ENCODE measurements at regions not wholly inside any gene's neighbourhood (a gene's known extent, or its start where the extent isn't known, plus 50 kb on each side); places are given as distances from the start of the nearest gene placed in this dataset.

- DNase-seq (no peak), ATAC-seq (ENCODE audit: low FRiP score in 2 of 2) (no peak)
- no peaks in the 10 kb centered on the region for H3K4me1 ChIP-seq
- H3K4me3 ChIP-seq, result no peak overlapping the region
- H3K9me3 ChIP-seq, result no peaks in the 10 kb centered on the region
- TF ChIP-seq EP300 (IDR thresholded peaks at IDR 0.05), result no peak
- no peak for TF ChIP-seq CTCF (IDR thresholded peaks at IDR 0.05)
- no peak for TF ChIP-seq POLR2A (IDR thresholded peaks at IDR 0.05)
- no peak for TF ChIP-seq POLR2AphosphoS5 (IDR thresholded peaks at IDR 0.05)
- no peaks in the 10 kb centered on the region for H3K27me3 ChIP-seq
- H3K36me3 ChIP-seq, result no peaks in the 10 kb centered on the region
- no peak overlapping the region for H3K27ac ChIP-seq
- WGBS, 2 donors, result 85 to 89% methylated on average over 3 of the region's 3 CpGs
These were observed 304.8 kb downstream of the PTPRC start for GRCh38 chr1:198943484-198944187.

GRCh38 chr1:198947456-198947855 is 308.6 kb downstream of the PTPRC start:
- Histone ChIP-seq H3K9me3 (no peaks in the 10 kb centered on the region), H3K36me3 (no peaks in the 10 kb centered on the region), H3K4me3 (no peak overlapping the region), H3K27me3 (no peaks in the 10 kb centered on the region), H3K4me1 (no peaks in the 10 kb centered on the region), H3K27ac (no peak overlapping the region)
- ATAC-seq (ENCODE audit: low FRiP score in 2 of 2), result no peak
- TF ChIP-seq POLR2AphosphoS5 (IDR thresholded peaks at IDR 0.05) (no peak), POLR2A (IDR thresholded peaks at IDR 0.05) (no peak), EP300 (IDR thresholded peaks at IDR 0.05) (no peak), CTCF (IDR thresholded peaks at IDR 0.05) (no peak)
- DNase-seq, result no peak
- 78 to 85% methylated on average over 1 of the region's 1 CpG for WGBS, 2 donors

GRCh38 chr1:198948895-198949659 is 310.2 kb downstream of the PTPRC start:
- peak in 1 of 2 donors; percentile 64 for DNase-seq

GRCh38 chr1:198950036-198950435 is 311.2 kb downstream of the PTPRC start:
- Histone ChIP-seq H3K27me3 (no peaks in the 10 kb centered on the region), H3K36me3 (no peaks in the 10 kb centered on the region), H3K27ac (no peak overlapping the region), H3K9me3 (peaks cover 0 to under 1% (median under 1%) of the 10 kb centered on the region in 4 donors), H3K4me3 (no peak overlapping the region), H3K4me1 (no peaks in the 10 kb centered on the region)
- TF ChIP-seq POLR2AphosphoS5 (IDR thresholded peaks at IDR 0.05), result no peak
- no peak for TF ChIP-seq EP300 (IDR thresholded peaks at IDR 0.05)
- no peak for TF ChIP-seq POLR2A (IDR thresholded peaks at IDR 0.05)
- no peak for TF ChIP-seq CTCF (IDR thresholded peaks at IDR 0.05)
- ATAC-seq (ENCODE audit: low FRiP score in 2 of 2), result no peak
- 90 to 95% methylated on average over 3 of the region's 3 CpGs for WGBS, 2 donors
- DNase-seq, result no peak

More at GRCh38 chr1:198948895-198949659, 310.2 kb downstream of the PTPRC start:
- no peaks in the 10 kb centered on the region for H3K9me3 ChIP-seq
- no peak overlapping the region for H3K27ac ChIP-seq
- no peak overlapping the region for H3K4me3 ChIP-seq
- no peaks in the 10 kb centered on the region for H3K36me3 ChIP-seq
- H3K4me1 ChIP-seq, result no peaks in the 10 kb centered on the region
- ATAC-seq (ENCODE audit: low FRiP score in 2 of 2), result no peak
- WGBS, 2 donors, result 97 to 98% methylated on average over 19 to 28 of the region's 28 CpGs
- no peak for TF ChIP-seq POLR2AphosphoS5 (IDR thresholded peaks at IDR 0.05)
- TF ChIP-seq EP300 (IDR thresholded peaks at IDR 0.05), result no peak
- TF ChIP-seq POLR2A (IDR thresholded peaks at IDR 0.05), result no peak
- TF ChIP-seq CTCF (IDR thresholded peaks at IDR 0.05), result no peak
- H3K27me3 ChIP-seq, result no peaks in the 10 kb centered on the region

Data from upper lobe of left lung (tissue), 6 donors.